Kasumi-1 (cell line): ENCODE measurements at regions not wholly inside any gene's neighbourhood (a gene's known extent, or its start where the extent isn't known, plus 50 kb on each side); places are given as distances from the start of the nearest gene placed in this dataset.

Experiments used
- DNase-seq, 2 experiments: peaks; one replicate each; lab custom pipeline; 2025; lab: John Stamatoyannopoulos, UW

DNA sequence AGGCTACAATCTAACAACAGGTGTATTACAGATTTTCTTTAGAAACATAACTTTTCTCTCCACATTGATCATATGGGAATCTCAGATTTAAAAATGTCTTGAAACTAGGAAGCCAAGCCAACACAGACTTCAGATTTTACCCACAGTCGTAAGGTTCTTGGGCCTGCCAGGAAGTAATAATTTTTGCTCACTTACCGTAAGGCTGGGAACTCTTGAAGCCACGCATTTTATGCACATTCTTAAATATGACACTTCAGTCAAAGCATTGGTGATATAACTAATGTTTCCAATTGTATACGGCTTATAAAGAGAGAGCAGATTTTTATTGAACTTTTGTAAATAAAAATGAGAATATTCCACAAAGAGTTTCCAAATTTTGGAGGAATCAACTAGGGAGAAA, 328.9 kb upstream of the TRPC7 start:
- DNase-seq, result no peak

DNA sequence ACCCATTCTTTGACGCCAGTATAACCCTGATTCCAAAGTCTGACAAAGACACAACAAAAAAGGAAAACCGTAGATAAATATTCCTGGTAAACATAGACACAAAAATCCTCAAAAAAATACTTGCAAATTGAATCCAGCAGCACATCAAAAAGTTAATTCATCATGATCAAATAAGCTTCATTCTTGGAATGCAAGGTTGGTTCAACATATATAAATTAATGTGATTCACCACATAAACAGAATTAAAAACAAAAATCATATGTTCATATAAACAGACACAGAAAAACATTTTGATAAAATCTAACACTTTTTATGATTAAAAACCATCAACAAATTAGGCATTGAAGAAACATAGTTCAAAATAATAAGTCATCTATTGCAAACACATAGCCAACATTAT, 324.2 kb upstream of the TRPC7 start:
- DNase-seq, result no peak

DNA sequence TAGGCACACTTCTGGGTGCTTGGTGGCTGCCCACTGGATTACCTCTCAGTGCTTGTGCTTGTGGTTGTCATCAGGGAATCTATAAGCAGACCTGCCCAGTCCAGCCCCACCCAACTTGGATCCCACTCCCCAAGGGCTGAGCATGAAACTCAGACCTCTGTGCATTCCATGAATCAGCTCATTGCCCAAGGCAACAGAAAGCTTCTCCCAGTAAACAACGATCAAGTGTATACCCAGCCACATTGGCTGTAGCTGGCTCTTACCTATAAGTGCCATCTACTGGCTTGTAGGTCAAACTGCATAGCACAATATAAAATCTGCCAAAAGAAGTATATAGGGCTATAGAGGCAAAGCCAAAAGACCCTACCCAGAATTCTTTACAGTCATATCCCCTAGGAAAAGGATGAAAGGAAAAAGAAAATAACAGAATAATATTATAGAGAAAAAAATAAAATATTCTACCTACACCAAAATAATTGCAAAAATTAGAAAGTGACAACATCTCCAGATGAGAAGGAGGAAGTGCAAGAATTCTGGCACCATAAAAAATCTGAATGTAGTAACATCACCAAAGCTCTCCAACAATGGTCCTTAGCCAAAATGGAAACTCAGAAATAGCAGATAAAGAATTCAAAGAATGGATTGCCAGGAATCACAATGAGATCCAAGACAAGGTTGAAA, 321.0 kb upstream of the TRPC7 start:
- DNase-seq, result peak in 1 of 2 experiments; percentile 5

DNA sequence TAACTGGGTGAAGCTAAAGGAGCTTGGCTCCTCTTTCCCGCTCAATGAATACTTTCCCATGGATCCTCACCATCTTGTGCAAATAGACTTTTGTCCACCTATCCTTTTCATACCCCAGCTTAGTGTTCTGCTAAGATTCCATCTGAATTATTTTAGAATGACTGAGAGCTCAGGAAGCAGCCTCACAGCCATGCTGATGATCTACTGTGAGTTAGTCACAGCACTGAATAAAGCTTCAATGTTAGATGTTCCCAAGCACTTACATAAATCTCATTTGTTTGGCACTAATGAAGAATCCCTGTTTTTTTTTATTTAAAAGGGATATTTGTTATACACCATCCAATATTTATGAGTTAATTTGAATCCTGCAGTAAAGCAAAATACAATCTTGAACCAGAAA, 317.6 kb upstream of the TRPC7 start:
- no peak for DNase-seq

DNA sequence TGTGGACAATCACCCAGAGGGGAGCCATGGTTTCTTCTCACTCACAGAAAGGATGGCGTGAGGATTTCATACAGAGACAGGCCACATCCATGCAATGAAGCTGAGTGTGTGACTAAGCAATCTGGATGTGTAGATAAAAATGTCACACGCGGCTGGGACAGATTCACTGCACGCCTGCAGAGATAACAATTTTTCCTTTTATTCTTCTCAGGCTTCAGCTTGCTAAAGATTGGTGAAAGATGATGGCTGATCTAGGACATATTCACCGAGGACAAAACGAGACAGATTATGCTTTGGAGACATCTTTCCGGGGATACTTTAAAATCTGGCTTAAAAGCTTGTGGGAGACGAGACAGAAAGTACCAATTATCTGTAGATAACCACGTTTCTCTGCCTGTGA, 313.9 kb upstream of the TRPC7 start:
- DNase-seq, result no peak

DNA sequence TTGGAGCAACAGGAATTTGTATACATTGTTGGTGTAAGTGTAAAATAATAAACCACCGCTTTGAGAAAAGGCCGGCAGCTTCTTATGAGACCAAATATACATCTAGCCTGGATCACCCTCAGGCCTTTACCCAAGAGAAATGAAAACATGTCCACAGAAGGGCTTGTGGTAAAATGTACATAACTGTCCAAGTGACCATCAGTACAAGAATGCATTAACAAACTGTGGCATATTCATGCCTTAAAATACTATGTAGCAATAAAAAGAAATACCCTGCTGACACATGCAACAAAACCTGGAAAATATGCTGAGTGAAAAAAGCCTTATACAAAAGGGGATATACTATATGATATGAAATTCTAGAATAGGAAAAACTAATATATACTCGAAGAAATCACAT, 311.9 kb upstream of the TRPC7 start:
- DNase-seq, result no peak

DNA sequence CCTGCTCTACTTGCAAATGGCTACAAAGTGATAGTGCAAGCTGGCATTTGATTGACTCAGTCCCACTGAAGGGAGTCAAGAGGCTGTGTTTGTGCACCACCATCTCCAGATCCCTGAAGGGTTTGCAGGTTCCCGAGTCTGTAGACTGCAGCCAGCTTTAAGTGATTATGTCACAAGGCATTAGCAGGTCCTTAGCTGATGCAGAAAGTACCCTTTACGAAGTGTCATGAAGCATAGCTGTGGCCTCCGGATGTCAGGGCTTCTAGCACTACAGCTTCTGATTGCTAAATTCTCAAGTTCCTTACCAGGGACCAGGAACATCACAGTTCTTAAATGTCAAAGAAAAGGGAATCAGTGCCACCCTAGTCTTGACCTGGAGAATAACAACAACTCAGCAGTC, 311.3 kb upstream of the TRPC7 start:
- DNase-seq, result no peak

DNA sequence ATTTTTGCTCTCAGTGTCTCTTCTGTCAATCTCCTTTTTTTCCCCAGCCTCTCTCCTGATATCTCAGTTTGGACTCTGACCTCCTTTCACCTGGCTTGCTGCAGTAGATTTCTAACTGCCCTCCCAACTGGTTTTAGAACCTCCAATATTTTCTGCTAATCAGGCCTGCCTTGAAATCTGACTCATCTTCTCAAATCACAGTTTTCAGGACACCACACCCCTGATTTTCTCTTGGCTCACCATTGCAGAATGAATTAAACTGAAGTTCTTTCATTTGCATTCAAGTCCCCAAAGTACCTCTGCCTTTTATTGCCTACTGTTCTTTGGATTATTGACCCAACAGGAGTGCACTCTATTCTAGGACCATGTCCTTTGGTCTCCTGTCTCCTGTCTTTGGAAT, 310.4 kb upstream of the TRPC7 start:
- DNase-seq, result no peak

DNA sequence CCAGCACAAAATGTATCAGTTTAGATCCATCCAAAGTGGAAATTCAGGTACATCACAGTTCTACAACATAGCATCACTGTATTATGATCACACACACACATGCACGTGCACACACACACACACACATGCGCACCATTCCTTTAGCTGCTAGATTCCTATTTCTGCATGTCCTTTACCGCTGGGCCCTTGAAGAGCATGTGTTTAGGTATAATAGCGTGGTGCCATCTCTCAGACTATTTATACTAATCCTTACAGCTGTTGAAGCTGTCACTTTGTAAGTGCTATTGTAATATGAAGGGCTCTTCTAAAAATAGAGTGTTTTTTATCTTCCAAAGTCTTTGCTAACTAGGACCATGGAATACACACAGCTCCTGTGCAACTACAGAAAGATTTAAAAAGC, 308.8 kb upstream of the TRPC7 start:
- no peak for DNase-seq

DNA sequence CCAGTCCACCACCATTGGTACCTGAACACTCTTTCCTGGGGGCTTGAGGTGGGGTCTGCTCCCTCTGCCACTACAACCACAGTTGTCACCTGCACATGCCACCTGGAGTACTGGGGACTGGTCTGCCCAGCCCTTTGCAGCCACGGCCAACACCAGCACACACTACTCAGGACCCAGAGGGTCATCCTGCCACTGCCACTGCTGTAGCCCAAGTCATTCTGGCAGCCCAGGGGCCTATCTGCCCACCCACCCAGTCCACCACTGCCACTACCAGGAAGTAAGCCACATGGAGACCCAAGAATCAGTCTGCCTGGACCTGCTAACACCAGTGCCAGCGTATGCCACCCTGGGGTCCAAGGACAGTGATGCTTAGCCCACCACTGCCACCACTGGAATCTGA, 302.4 kb upstream of the TRPC7 start:
- DNase-seq, result no peak

DNA sequence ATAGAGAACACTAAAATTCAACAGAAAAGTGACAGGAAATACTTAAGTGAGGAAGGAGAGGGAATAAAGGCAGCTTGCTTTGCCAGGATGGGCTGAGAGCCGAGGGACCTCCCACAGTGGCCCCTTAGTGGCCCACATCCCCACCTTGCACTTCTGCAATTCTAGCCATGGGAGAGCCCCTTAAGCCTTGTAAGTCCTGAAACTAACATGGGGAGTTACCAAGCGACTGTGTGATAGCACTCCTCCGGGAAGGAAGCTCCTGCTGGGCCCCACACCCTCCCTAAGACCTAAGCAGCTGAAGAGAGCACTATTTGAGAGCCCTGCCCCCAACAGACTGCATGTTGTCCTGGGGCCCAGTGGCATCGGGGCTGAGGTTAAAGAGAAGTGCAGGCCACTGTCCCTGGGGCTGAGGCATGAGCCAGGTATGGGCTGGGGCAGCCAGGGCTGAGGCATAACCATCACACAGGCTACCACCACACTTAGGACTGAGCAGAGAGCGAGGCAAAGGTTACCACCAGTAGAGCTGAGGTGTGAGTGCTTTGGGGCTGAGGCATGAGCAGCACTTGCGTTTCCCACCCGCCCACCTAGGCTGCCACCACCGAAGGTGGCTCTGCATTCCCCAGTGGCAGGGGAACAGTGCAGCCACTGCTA, 301.8 kb upstream of the TRPC7 start:
- DNase-seq, result no peak

DNA sequence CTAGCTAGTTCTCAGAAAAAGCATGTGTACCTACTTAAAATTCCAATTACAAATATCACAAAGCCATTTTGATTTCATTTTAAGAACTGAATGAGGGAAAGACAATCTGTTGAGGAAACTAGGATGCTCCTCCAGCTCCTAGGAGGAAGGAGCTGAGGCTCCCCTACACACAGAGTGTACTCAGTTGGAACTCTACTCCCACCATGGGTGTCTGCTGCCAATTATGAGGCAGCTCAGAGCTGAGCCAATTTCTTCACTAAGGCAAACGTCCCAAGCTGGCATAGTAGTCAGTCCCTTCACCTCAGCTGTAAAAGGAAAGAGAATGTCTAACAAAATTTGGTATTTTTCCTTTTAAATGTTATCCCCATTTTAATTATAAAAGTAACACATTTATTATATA, 300.0 kb upstream of the TRPC7 start:
- DNase-seq, result no peak

DNA sequence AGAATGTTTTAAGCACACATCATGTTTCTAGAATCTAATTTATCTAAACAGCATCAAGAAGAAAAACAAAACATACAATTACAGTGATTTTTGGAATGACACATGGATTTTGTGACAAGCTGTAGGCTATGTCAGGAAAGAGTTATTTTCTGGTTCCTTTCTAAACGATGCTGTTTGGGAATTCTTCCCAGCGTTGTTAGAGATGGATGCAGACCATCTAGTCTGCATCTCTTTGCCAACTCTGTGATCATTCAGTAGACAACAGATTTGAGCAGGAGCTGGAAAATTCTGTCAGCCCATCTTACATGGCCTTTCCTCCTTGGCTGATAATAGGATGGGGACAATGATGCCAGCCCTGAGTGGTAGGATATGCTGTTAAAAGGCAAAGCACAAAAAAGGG, 295.7 kb upstream of the TRPC7 start:
- DNase-seq, result no peak

DNA sequence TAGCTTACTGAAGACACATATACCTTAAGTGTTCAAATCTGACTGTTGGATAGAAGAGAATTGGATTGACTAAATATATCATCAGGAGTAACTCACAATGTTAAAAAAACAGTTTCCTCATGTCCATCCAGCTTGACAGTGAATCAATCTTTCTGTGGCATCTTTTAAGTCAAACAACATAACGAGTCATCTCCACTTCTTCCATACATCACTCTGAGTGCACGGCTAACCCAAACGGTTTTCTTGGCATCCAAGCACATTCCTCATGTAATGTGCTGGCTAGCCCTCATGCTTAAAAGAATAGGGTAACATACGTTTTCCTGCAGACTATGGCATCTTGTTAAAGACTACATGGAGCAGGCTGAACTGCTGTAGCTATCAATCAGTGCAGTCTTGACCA, 291.5 kb upstream of the TRPC7 start:
- DNase-seq, result no peak

DNA sequence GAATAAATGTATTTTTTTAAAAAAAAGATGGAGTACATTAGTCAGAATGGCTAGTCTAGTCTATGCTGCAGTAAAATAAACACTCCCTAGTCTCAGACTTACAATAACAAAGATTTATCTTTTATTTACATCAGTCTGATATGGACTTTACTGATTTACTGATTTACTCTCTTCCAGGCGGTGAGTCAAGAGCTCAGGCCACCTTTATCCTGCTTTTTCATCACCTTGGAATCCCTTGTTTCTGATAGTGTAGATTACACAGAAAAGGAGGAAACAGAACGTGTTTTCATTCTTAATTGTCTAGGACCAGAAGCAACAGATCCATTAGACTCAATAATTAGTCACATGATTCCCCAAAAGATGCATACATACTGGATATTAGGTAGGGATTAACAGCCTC, 290.1 kb upstream of the TRPC7 start:
- no peak for DNase-seq

DNA sequence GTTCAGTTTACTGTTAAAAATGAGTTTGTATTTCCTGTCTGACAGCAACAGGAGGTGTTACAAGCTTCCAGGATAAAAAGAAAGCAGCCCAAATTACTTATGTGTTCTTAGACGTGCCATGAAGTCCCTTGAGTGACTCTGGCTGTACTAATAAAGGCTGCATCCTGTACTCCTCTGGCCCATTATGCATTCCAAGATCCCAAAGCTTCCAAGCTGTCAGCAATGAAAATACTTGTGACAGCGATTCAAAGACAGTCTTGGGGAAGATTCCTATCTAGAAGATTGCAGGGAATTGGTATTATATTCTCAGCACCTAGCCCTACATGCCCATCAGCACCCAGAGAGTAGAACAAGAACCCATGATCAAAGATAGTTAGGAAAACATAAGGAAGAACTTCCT, 281.6 kb upstream of the TRPC7 start:
- no peak for DNase-seq

DNA sequence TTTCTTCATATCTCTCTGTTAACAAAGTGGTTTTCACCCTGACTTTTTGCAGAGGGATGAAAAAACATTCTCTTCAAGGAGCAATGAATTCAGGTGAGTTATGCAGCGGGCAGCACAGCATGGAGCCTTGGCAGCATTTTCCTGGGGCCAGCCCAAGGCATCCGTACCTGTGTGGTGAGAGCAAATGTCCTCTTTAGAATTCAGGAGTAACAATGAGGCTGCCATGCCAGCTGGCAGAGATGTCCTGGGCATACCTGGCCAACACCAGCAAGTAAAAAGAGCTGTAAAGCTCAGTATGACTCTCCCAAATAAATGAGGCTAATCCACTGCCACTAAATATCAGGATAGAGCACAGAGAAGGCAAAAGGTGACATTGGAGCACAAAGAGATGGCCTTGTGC, 277.6 kb upstream of the TRPC7 start:
- no peak for DNase-seq

DNA sequence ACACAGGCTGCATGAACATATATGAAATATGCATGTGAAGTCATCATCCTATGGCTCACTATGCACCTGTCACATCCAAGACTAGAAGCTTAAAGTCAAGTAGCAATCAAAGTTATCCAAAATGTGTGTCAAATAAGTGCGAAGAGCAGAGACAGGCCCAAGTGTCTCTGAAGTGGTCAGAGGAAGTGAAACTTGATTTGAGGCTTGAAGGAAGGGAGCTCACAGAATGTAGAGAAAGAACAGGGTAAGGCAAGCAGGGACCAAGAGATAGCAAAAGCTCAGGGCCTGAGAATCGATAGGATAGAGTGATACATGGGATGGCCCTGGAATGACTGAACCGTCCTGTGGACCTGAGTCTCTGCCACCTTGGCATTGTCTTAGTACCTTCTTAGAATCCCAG, 274.3 kb upstream of the TRPC7 start:
- DNase-seq, result no peak

DNA sequence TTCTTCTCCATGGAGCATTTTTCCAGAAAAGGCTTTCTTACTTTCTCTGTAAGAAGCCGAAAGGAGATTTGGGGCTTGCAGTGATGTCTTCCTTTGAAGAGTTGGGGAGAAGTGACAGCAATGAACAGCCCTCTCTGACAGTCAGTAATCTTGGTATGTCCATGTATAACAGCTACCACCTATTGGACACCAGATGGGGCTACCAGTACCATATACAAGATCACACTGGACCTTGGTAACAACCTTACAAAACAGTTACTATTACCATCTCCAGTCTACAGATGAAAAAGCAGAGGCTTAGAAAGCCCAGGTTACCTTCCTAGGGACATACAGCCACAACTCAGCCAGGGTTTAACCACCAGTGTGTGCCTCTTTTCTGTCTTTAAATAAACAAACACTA, 272.7 kb upstream of the TRPC7 start:
- DNase-seq, result no peak

DNA sequence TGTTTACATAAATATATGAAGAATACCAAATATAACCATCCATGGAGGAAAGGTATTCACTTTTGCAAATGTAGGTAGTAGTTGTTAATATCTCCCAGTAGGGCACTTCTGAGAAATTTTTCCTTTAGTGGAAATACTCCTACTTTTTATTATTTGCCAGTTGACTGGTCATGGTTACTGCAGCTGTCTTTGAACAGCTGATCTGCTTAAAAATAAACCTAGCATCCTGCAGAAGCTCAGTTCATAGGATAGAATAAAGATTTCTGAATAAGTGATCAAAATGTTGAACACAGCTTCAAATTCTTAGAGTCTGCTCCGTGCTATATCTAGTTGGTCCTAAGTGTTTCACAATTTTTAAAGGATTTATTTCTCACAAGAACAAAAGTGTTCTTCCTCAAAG, 270.7 kb upstream of the TRPC7 start:
- DNase-seq, result no peak

DNA sequence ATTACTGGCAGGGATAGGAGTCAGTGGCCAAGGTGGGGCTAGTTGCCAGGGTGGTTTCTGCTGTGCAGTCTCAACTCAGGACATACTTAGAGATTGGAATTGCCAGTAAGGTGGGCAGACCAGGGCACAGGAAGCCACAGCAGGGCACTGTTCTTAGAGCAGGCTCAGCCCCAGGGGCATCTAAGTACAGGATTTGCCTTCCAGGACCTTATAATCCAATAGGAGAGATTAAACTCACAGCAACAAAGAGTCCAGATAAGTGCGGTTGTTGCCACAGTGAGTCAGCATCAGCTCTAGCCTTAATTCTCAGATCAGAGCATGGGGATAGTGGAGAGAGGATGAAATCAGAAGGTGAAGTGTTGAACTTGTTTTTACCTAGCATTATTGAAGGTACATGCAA, 265.8 kb upstream of the TRPC7 start:
- DNase-seq, result no peak

DNA sequence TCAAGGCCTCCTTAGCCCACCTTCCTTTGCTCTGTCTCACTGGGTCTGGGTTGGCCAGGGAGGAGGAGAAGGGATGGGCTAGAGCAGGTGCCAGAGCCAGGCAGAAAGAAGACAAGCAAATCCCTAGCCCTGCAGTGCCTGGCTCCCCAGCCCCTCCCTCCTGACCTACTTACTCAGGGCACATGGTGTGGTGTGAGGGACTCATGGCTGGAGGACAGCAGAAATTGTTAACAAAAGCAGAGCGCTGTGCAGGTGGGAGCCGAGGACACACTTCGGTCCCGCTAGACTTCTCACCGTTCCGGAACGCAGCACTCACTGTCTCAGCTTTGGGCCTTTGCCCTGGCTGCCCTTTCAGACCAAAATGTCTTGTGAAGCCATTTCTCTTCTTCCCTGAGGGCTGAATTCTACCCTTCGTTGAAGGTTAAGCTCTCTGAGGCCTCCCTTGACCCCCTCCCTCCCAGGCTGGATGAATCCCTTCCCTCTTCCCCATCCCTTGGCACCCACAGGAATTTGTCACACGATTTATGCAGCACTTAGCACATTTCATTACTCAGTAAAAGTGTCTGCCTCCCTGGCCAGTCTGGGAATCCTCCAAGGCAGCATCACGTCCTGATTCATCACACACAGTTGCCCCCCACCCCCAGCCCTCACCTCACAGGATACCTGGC, 263.9 kb upstream of the TRPC7 start:
- DNase-seq, result no peak

DNA sequence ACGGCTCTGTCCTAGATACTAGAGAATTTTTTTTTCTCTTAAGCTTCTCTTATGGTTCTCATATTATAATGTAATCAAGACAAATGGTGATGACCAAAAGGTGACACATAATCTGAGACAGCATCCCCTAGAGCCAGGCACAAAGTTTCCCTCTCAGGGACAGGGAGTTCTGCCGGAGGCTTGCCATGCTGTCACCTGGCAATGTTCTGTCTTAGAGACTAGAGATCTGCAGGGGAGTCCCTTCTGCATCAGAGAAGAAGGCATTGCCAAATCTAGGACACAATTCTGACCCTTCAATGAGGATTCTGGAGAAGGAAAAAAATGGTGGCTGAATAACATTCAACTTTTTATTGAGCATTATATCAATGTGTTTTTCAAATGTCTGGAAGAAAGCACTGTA, 261.2 kb upstream of the TRPC7 start:
- DNase-seq, result no peak

DNA sequence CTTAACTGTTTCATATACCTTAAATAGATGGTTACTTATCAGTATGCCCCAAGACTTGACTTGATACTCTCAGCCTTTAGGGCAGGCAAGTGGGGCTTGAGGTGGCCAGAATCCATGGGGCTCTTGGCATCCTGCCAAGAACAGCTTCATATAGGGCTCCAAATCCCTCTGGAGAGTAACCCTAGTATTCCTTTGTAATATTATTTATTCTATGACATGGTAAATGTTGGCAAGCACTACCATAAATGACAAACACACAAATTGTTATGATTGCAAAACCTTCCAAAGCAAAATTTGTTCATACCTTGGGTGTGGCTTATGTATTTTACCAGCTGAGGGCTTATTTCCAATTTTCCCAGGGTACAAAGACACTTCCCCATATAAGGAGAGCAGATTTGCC, 257.4 kb upstream of the TRPC7 start:
- no peak for DNase-seq
